Caco-2 (cell line): ENCODE measurements at regions not wholly inside any gene's neighbourhood (a gene's known extent, or its start where the extent isn't known, plus 50 kb on each side); places are given as distances from the start of the nearest gene placed in this dataset.

ENCODE experiments used
- BruUV-seq: library from RNA; stranded (reverse); fragments of 400-500 nt; replicated peaks from 2 replicates; lab custom pipeline; 2021; lab: Mats Ljungman, UMichigan
- CTCF ChIA-PET: fragments of 300-600 bp; sonication (Branson Sonifier 250); formaldehyde crosslinking; loops from one replicate; lab custom pipeline; 2022; ENCODE audit warnings: antibody characterized with exemption; lab: Charles Lee
- POLR2A ChIA-PET: fragments of 300-600 bp; sonication (Branson Sonifier 250); formaldehyde crosslinking; loops from one replicate; lab custom pipeline; 2022; ENCODE audit warnings: antibody characterized with exemption; lab: Charles Lee
- DNase-seq, 2 experiments: peaks; one replicate each; pipeline versions ENCODE4 v3.0.0 to v3.0.0-alpha.2; 2020 to 2022
- H3K27me3 ChIP-seq: replicated peaks from 2 replicates; pipeline ENCODE4 v1.6.0; 2011; ENCODE audit warnings: low read length; ENCODE audit not compliant: control insufficient read depth, insufficient read depth
- H3K36me3 ChIP-seq: 2 replicates; pipeline ENCODE4 v1.5.1; 2011; ENCODE audit warnings: low read length; ENCODE audit not compliant: control insufficient read depth, insufficient read depth
- H3K4me1 ChIP-seq: fragments of 250-450 bp; sonication (Bioruptor Pico); 2 replicates; pipeline ENCODE4 v1.5.1; 2020; ENCODE audit warnings: mild to moderate bottlenecking
- H3K4me3 ChIP-seq: 2 replicates; pipeline ENCODE4 v1.5.1; 2011; ENCODE audit warnings: low read depth, mild to moderate bottlenecking, control low read depth, low read length
- H3K9me3 ChIP-seq: fragments of 250-450 bp; sonication (Bioruptor Pico); 2 replicates; pipeline ENCODE4 v1.5.1; 2020; ENCODE audit warnings: mild to moderate bottlenecking, moderate library complexity
- H3K27ac Mint-ChIP-seq: one replicate; pipeline ENCODE4 v1.8.0; 2022; ENCODE audit warnings: mixed read lengths; ENCODE audit not compliant: unreplicated experiment
- H3K27me3 Mint-ChIP-seq: one replicate; pipeline ENCODE4 v1.8.0; 2022; ENCODE audit warnings: mixed read lengths; ENCODE audit not compliant: insufficient read depth, unreplicated experiment
- H3K36me3 Mint-ChIP-seq: one replicate; pipeline ENCODE4 v1.8.0; 2022; ENCODE audit warnings: mild to moderate bottlenecking, mixed read lengths; ENCODE audit not compliant: insufficient read depth, unreplicated experiment
- H3K4me1 Mint-ChIP-seq: one replicate; pipeline ENCODE4 v1.8.0; 2022; ENCODE audit warnings: low read depth, mixed read lengths; ENCODE audit not compliant: unreplicated experiment
- H3K4me3 Mint-ChIP-seq: one replicate; pipeline ENCODE4 v1.8.0; 2022; ENCODE audit warnings: mild to moderate bottlenecking, moderate library complexity, mixed read lengths; ENCODE audit not compliant: unreplicated experiment
- H3K9me3 Mint-ChIP-seq: one replicate; pipeline ENCODE4 v1.8.0; 2022; ENCODE audit warnings: mixed read lengths; ENCODE audit not compliant: unreplicated experiment
- CTCF ChIP-seq, 2 experiments: fragments of 200-600 bp in 1 of 2; IDR thresholded peaks; 1 replicate in 1 of 2; 2 replicates in 1 of 2; pipeline versions ENCODE4 v1.5.1 to v1.8.0; 2011 to 2022; ENCODE audit warnings: antibody characterized with exemption in 1 of 2, control low read depth in 1 of 2, inconsistent platforms in 1 of 2, low read depth in 1 of 2, low read length in 1 of 2, mild to moderate bottlenecking in 1 of 2, moderate library complexity in 1 of 2; ENCODE audit not compliant: insufficient read depth in 1 of 2, severe bottlenecking in 1 of 2, unreplicated experiment in 1 of 2
- intact Hi-C: fragments of 100-400 bp; cut with micrococcal nuclease; formaldehyde crosslinking; loops from one replicate; pipeline ENCODE4 v1.10.0; 2022; ENCODE audit not compliant: unreplicated experiment

- CTCF ChIA-PET, result no interaction called here
- Mint-ChIP-seq H3K4me1 (no peaks in the 10 kb centered on the region), H3K9me3 (peaks cover 19% of the 10 kb centered on the region), H3K27ac (no peak overlapping the region), H3K27me3 (no peaks in the 10 kb centered on the region), H3K36me3 (no peaks in the 10 kb centered on the region), H3K4me3 (no peak overlapping the region)
- BruUV-seq, result no TSS peak
- DNase-seq, result no peak
- Histone ChIP-seq H3K4me3 (no peak overlapping the region), H3K27me3 (no peaks in the 10 kb centered on the region), H3K36me3 (no peaks in the 10 kb centered on the region), H3K9me3 (no peaks in the 10 kb centered on the region; the same call in 1 of the 2 replicates), H3K4me1 (no peaks in the 10 kb centered on the region)
- no peak for TF ChIP-seq CTCF (IDR thresholded peaks at IDR 0.05; ENCODE audit: insufficient read depth in 1 of 2, low read depth in 1 of 2, low read length in 1 of 2, severe bottlenecking in 1 of 2, unreplicated experiment in 1 of 2)
- POLR2A ChIA-PET, result no interaction called here
- intact Hi-C loops, result no loop called here
Measured at GRCh38 chr6:110549277-110549676, 72.9 kb upstream of the SLC22A16 start.

- Mint-ChIP-seq H3K9me3 (peaks cover 26% of the 10 kb centered on the region), H3K36me3 (no peaks in the 10 kb centered on the region), H3K4me1 (no peaks in the 10 kb centered on the region), H3K27ac (no peak overlapping the region), H3K4me3 (no peak overlapping the region), H3K27me3 (no peaks in the 10 kb centered on the region)
- no peaks in the 10 kb centered on the region for H3K4me1 ChIP-seq
- no peaks in the 10 kb centered on the region for H3K36me3 ChIP-seq
- intact Hi-C loops, result no loop called here
- H3K9me3 ChIP-seq, result no peaks in the 10 kb centered on the region; the same call in 1 of the 2 replicates
- CTCF ChIA-PET, result no interaction called here
- H3K4me3 ChIP-seq, result no peak overlapping the region
- no peak for TF ChIP-seq CTCF (IDR thresholded peaks at IDR 0.05; ENCODE audit: insufficient read depth in 1 of 2, low read depth in 1 of 2, low read length in 1 of 2, severe bottlenecking in 1 of 2, unreplicated experiment in 1 of 2)
- POLR2A ChIA-PET, result no interaction called here
- DNase-seq, result no peak
- H3K27me3 ChIP-seq, result no peaks in the 10 kb centered on the region
- no TSS peak for BruUV-seq
Measured at GRCh38 chr6:110548110-110548847, 71.9 kb upstream of the SLC22A16 start.

- no peak overlapping the region for H3K4me3 Mint-ChIP-seq
- TF ChIP-seq CTCF (IDR thresholded peaks at IDR 0.05; ENCODE audit: insufficient read depth in 1 of 2, low read depth in 1 of 2, low read length in 1 of 2, severe bottlenecking in 1 of 2, unreplicated experiment in 1 of 2), result no peak
- CTCF ChIA-PET, result no interaction called here
Measured at GRCh38 chr6:110547266-110547964, 71.0 kb upstream of the SLC22A16 start.

More at GRCh38 chr6:110547266-110547964, 71.0 kb upstream of the SLC22A16 start:
- BruUV-seq, result no TSS peak
- H3K36me3 ChIP-seq, result no peaks in the 10 kb centered on the region
- H3K4me1 ChIP-seq, result no peaks in the 10 kb centered on the region
- H3K9me3 ChIP-seq, result no peaks in the 10 kb centered on the region; the same call in 1 of the 2 replicates
- Mint-ChIP-seq H3K9me3 (peaks cover 26% of the 10 kb centered on the region), H3K4me1 (no peaks in the 10 kb centered on the region), H3K27me3 (no peaks in the 10 kb centered on the region), H3K27ac (no peak overlapping the region), H3K36me3 (no peaks in the 10 kb centered on the region)
- DNase-seq, result no peak
- no peaks in the 10 kb centered on the region for H3K27me3 ChIP-seq
- intact Hi-C loops, result no loop called here
- no peak overlapping the region for H3K4me3 ChIP-seq
- POLR2A ChIA-PET, result interaction anchor here (0.6 kb wide), 1 partner anchor 56 kb away, joined by 3 read pairs; no protein-coding TSS in a partner anchor
